ENCODE measurements at regions not wholly inside any gene's neighbourhood (a gene's known extent, or its start where the extent isn't known, plus 50 kb on each side); places are given as distances from the start of the nearest gene placed in this dataset.
A peak's percentile ranks its signal among the peaks of the same experiment; 100 is the strongest.

DNA sequence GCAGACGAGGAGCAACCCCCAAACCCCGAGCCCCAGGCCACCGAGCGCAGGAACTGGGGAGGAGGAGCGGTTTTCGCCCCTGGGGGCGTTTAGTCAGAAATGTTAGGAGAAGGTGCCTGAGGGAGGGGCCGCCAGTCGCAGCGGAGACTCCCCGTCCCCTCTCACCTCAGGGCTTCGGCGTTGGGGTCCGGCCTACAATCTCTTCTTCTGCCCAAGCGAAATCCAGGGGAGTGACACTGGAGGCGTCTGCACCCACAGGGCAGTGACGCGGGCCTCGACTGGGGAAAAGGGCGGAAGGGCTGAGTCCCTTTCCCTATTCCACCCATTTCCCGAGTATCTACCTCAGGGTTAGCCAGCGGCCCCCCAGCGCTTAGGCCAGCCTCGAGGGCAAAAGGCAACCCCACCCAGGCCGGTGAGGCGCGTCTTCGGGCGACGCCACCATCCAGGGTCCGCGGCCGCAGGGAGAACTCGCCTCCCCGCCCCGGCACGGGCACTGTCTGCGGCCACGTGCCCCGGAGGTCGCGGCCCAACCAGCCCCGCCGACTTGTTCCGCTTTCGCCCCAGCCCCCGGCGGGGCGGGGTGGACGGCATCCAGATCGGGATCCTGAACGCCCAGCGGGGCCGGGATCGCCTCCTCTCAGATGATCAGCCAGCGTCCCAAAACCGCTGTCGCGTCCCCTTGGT, 118.7 kb upstream of the BARHL2 start (continued):
- TF ChIP-seq, protein P1, sequence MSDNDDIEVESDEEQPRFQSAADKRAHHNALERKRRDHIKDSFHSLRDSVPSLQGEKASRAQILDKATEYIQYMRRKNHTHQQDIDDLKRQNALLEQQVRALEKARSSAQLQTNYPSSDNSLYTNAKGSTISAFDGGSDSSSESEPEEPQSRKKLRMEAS (IDR thresholded peaks at IDR 0.05): peak; percentile 97
- TF ChIP-seq KDM1A (IDR thresholded peaks at IDR 0.05; ENCODE audit: borderline replicate concordance, low read length) (no peak), EGR1 (IDR thresholded peaks at IDR 0.05; ENCODE audit: borderline replicate concordance, low read depth, low read length) (no peak), KDM5A (IDR thresholded peaks at IDR 0.05; ENCODE audit: low read length) (no peak), CTBP2 (IDR thresholded peaks at IDR 0.05; ENCODE audit: borderline replicate concordance, insufficient read depth, insufficient read length, low read length) (peak; percentile 70), JUND (IDR thresholded peaks at IDR 0.05; ENCODE audit: low read length) (no peak), KDM4A (IDR thresholded peaks at IDR 0.05; ENCODE audit: low read depth, low read length, severe bottlenecking) (peak; percentile 94), SUZ12 (IDR thresholded peaks at IDR 0.05; ENCODE audit: low read length) (peak; percentile 84), HDAC2 (IDR thresholded peaks at IDR 0.05; ENCODE audit: borderline replicate concordance in 1 of 2, low read depth in 2 of 2, low read length in 2 of 2) (peak in 1 of 2 experiments; percentile 82; a peak in 1 of 4 replicates), POLR2A (IDR thresholded peaks at IDR 0.05; ENCODE audit: control extremely low read depth in 1 of 2, low read depth in 2 of 2, low read length in 2 of 2) (no peak), GABPA (IDR thresholded peaks at IDR 0.05; ENCODE audit: borderline replicate concordance, insufficient read depth, low read length) (0 out of 2 replicates have a peak, but pooled peaks have one; percentile 50), HDAC6 (IDR thresholded peaks at IDR 0.05; ENCODE audit: low read depth, low read length) (no peak), RNF2 (IDR thresholded peaks at IDR 0.05; ENCODE audit: borderline replicate concordance, low read depth, low read length, missing control alignments, poor library complexity, severe bottlenecking) (peak; percentile 79), POLR2AphosphoS5 (IDR thresholded peaks at IDR 0.05; ENCODE audit: low read depth, low read length) (no peak), RBBP5 (IDR thresholded peaks at IDR 0.05; ENCODE audit: borderline replicate concordance, low read depth, low read length) (0 out of 2 replicates have a peak, but pooled peaks have one; percentile 56), EZH2 (IDR thresholded peaks at IDR 0.05; ENCODE audit: low read depth, low read length, severe bottlenecking) (peak; percentile 90), RXRA (IDR thresholded peaks at IDR 0.05; ENCODE audit: insufficient read depth, low read depth, low read length) (no peak)
- TF ChIP-seq, protein P2, sequence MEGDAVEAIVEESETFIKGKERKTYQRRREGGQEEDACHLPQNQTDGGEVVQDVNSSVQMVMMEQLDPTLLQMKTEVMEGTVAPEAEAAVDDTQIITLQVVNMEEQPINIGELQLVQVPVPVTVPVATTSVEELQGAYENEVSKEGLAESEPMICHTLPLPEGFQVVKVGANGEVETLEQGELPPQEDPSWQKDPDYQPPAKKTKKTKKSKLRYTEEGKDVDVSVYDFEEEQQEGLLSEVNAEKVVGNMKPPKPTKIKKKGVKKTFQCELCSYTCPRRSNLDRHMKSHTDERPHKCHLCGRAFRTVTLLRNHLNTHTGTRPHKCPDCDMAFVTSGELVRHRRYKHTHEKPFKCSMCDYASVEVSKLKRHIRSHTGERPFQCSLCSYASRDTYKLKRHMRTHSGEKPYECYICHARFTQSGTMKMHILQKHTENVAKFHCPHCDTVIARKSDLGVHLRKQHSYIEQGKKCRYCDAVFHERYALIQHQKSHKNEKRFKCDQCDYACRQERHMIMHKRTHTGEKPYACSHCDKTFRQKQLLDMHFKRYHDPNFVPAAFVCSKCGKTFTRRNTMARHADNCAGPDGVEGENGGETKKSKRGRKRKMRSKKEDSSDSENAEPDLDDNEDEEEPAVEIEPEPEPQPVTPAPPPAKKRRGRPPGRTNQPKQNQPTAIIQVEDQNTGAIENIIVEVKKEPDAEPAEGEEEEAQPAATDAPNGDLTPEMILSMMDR (IDR thresholded peaks at IDR 0.05; ENCODE audit: control extremely low read depth in 1 of 3, insufficient read depth in 1 of 3, low read depth in 1 of 3, low read length in 3 of 3): no peak
- TF ChIP-seq, protein P3, sequence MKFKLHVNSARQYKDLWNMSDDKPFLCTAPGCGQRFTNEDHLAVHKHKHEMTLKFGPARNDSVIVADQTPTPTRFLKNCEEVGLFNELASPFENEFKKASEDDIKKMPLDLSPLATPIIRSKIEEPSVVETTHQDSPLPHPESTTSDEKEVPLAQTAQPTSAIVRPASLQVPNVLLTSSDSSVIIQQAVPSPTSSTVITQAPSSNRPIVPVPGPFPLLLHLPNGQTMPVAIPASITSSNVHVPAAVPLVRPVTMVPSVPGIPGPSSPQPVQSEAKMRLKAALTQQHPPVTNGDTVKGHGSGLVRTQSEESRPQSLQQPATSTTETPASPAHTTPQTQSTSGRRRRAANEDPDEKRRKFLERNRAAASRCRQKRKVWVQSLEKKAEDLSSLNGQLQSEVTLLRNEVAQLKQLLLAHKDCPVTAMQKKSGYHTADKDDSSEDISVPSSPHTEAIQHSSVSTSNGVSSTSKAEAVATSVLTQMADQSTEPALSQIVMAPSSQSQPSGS (IDR thresholded peaks at IDR 0.05; ENCODE audit: low read length): no peak

Measured in H1 (cell line).